Endodermal cell (in vitro differentiated cells): ENCODE measurements at regions not wholly inside any gene's neighbourhood (a gene's known extent, or its start where the extent isn't known, plus 50 kb on each side); places are given as distances from the start of the nearest gene placed in this dataset.

Experiments
- DNase-seq: peaks from one replicate; pipeline ENCODE4 v3.0.0-alpha.2; 2017
- H3K27ac ChIP-seq: 2 replicates; pipeline ENCODE4 v1.5.1; 2013; ENCODE audit warnings: mild to moderate bottlenecking, low read depth, low read length, moderate library complexity
- H3K27me3 ChIP-seq: 2 replicates; pipeline ENCODE4 v1.6.1; 2013; ENCODE audit warnings: mild to moderate bottlenecking, low read length, moderate library complexity; ENCODE audit not compliant: insufficient read depth, control insufficient read depth, poor library complexity, severe bottlenecking
- H3K36me3 ChIP-seq: 2 replicates; pipeline ENCODE4 v1.7.0; 2013; ENCODE audit warnings: mild to moderate bottlenecking, low read length, moderate library complexity; ENCODE audit not compliant: control insufficient read depth, insufficient read depth
- H3K4me1 ChIP-seq: one replicate; pipeline ENCODE4 v1.7.0; 2013; ENCODE audit warnings: low read length; ENCODE audit not compliant: control insufficient read depth, insufficient read depth
- H3K4me3 ChIP-seq: 2 replicates; pipeline ENCODE4 v1.5.1; 2013; ENCODE audit warnings: mild to moderate bottlenecking, low read length, moderate library complexity
- H3K9ac ChIP-seq: 2 replicates; pipeline ENCODE4 v1.6.1; 2013; ENCODE audit warnings: mild to moderate bottlenecking, low read length, moderate library complexity; ENCODE audit not compliant: poor library complexity, severe bottlenecking; ENCODE audit errors: extremely low read depth
- H3K9me3 ChIP-seq: 2 replicates; pipeline ENCODE4 v1.6.1; 2013; ENCODE audit warnings: mild to moderate bottlenecking, low read length, moderate library complexity; ENCODE audit not compliant: control insufficient read depth
- H3K27ac Mint-ChIP-seq: 2 replicates; pipeline ENCODE4 v1.8.0; 2020; ENCODE audit warnings: mixed read lengths
- H3K27me3 Mint-ChIP-seq: 2 replicates; pipeline ENCODE4 v1.8.0; 2021; ENCODE audit warnings: mild to moderate bottlenecking, mixed read lengths; ENCODE audit not compliant: insufficient read depth
- H3K36me3 Mint-ChIP-seq: 2 replicates; pipeline ENCODE4 v1.8.0; 2020; ENCODE audit warnings: low read depth, mixed read lengths
- H3K4me1 Mint-ChIP-seq: 2 replicates; pipeline ENCODE4 v1.8.0; 2020; ENCODE audit warnings: mixed read lengths
- H3K4me3 Mint-ChIP-seq: 2 replicates; pipeline ENCODE4 v1.8.0; 2020; ENCODE audit warnings: mild to moderate bottlenecking, moderate library complexity, mixed read lengths
- H3K9me3 Mint-ChIP-seq: 2 replicates; pipeline ENCODE4 v1.8.0; 2020; ENCODE audit warnings: mild to moderate bottlenecking, mixed read lengths
- CTCF ChIP-seq: fragments of 200-600 bp; sonication (generic); conservative IDR thresholded peaks from 2 replicates; pipeline ENCODE4 v1.5.0; 2021; ENCODE audit warnings: antibody characterized with exemption, mild to moderate bottlenecking
- WGBS, 2 experiments: methylation state at CpG; one replicate each; pipeline versions ENCODE4 v1.1.5 to v1.1.7; 2013; ENCODE audit warnings: missing lambda C conversion rate in 2 of 2, mixed read lengths in 1 of 2; ENCODE audit not compliant: insufficient coverage in 1 of 2, insufficient read length in 1 of 2; 5-methylcytosine and 5-hydroxymethylcytosine counted together

- no peak overlapping the region for H3K9ac ChIP-seq
- no peaks in the 10 kb centered on the region for H3K36me3 ChIP-seq
- no peaks in the 10 kb centered on the region for H3K4me1 ChIP-seq
- peaks cover 8% of the 10 kb centered on the region for H3K4me1 Mint-ChIP-seq
- no peaks in the 10 kb centered on the region for H3K9me3 Mint-ChIP-seq
- no peaks in the 10 kb centered on the region for H3K27me3 ChIP-seq
- DNase-seq: no peak
- no peaks in the 10 kb centered on the region for H3K9me3 ChIP-seq
- WGBS, 2 experiments: 50% methylated on average over 2 of the region's 2 CpGs; no CpG with 5 or more reads in 1 of the 2 experiments
- H3K36me3 Mint-ChIP-seq: no peaks in the 10 kb centered on the region
- no peak overlapping the region for H3K4me3 ChIP-seq
- H3K27me3 Mint-ChIP-seq: peaks cover 4% of the 10 kb centered on the region
- no peak overlapping the region for H3K27ac Mint-ChIP-seq
- no peak overlapping the region for H3K27ac ChIP-seq
- TF ChIP-seq CTCF: no peak
- no peak overlapping the region for H3K4me3 Mint-ChIP-seq
Measured at GRCh38 chr2:235211056-235211455, 259.2 kb downstream of the SH3BP4 start.

- no peaks in the 10 kb centered on the region for H3K36me3 ChIP-seq
- H3K9me3 Mint-ChIP-seq: no peaks in the 10 kb centered on the region
- no peak overlapping the region for H3K9ac ChIP-seq
- no peak for TF ChIP-seq CTCF
- no peaks in the 10 kb centered on the region for H3K9me3 ChIP-seq
- peaks cover 2% of the 10 kb centered on the region for H3K4me1 Mint-ChIP-seq
- H3K27ac Mint-ChIP-seq: no peak overlapping the region
- H3K4me3 ChIP-seq: no peak overlapping the region
- H3K27me3 Mint-ChIP-seq: peaks cover 5% of the 10 kb centered on the region
- no peak overlapping the region for H3K27ac ChIP-seq
- H3K4me3 Mint-ChIP-seq: no peak overlapping the region
- no peaks in the 10 kb centered on the region for H3K36me3 Mint-ChIP-seq
- no peaks in the 10 kb centered on the region for H3K27me3 ChIP-seq
- H3K4me1 ChIP-seq: no peaks in the 10 kb centered on the region
- WGBS, 2 experiments: 76 to 87% methylated on average over 4 to 5 of the region's 5 CpGs
- DNase-seq: no peak
Measured at GRCh38 chr2:235212501-235213158, 260.8 kb downstream of the SH3BP4 start.

GRCh38 chr2:235215248-235215647 lies 263.4 kb downstream of the SH3BP4 start:
- H3K36me3 Mint-ChIP-seq: no peaks in the 10 kb centered on the region

More at GRCh38 chr2:235215248-235215647, 263.4 kb downstream of the SH3BP4 start:
- WGBS, 2 experiments: 79 to 86% methylated on average over 3 to 5 of the region's 5 CpGs
- H3K27ac Mint-ChIP-seq: no peak overlapping the region
- Histone ChIP-seq H3K36me3 (no peaks in the 10 kb centered on the region), H3K9me3 (no peaks in the 10 kb centered on the region), H3K27ac (no peak overlapping the region), H3K4me3 (no peak overlapping the region), H3K4me1 (no peaks in the 10 kb centered on the region), H3K27me3 (no peaks in the 10 kb centered on the region), H3K9ac (no peak overlapping the region)
- H3K27me3 Mint-ChIP-seq: peaks cover 2% of the 10 kb centered on the region
- peaks cover 2% of the 10 kb centered on the region for H3K4me1 Mint-ChIP-seq
- no peaks in the 10 kb centered on the region for H3K9me3 Mint-ChIP-seq
- no peak for DNase-seq
- no peak for TF ChIP-seq CTCF
- no peak overlapping the region for H3K4me3 Mint-ChIP-seq
